Muscle of leg (tissue), 3 donors: ENCODE measurements at regions not wholly inside any gene's neighbourhood (a gene's known extent, or its start where the extent isn't known, plus 50 kb on each side); places are given as distances from the start of the nearest gene placed in this dataset.

Experiments used
- DNase-seq: peaks from one replicate; pipeline ENCODE4 v3.0.0; 2013
- H3K27ac ChIP-seq: one replicate; pipeline ENCODE4 v1.5.1; 2013; ENCODE audit warnings: mild to moderate bottlenecking, low read length, control low read depth
- H3K27me3 ChIP-seq: one replicate; pipeline ENCODE4 v1.6.1; 2013; ENCODE audit warnings: low read length; ENCODE audit not compliant: control insufficient read depth, insufficient read depth
- H3K36me3 ChIP-seq: one replicate; pipeline ENCODE4 v1.6.1; 2013; ENCODE audit warnings: low read length; ENCODE audit not compliant: control insufficient read depth, insufficient read depth
- H3K4me1 ChIP-seq: one replicate; pipeline ENCODE4 v1.6.1; 2013; ENCODE audit warnings: low read length; ENCODE audit not compliant: control insufficient read depth, insufficient read depth
- H3K4me3 ChIP-seq: one replicate; pipeline ENCODE4 v1.5.1; 2013; ENCODE audit warnings: low read length, control low read depth
- H3K9me3 ChIP-seq: replicated peaks from 2 replicates; pipeline ENCODE4 v1.6.1; 2013; ENCODE audit warnings: low read depth, low read length; ENCODE audit not compliant: control insufficient read depth
- WGBS: methylation state at CpG from one replicate; pipeline ENCODE4 v1.1.5; 2013; ENCODE audit warnings: missing lambda C conversion rate; ENCODE audit not compliant: insufficient coverage; 5-methylcytosine and 5-hydroxymethylcytosine counted together

DNA sequence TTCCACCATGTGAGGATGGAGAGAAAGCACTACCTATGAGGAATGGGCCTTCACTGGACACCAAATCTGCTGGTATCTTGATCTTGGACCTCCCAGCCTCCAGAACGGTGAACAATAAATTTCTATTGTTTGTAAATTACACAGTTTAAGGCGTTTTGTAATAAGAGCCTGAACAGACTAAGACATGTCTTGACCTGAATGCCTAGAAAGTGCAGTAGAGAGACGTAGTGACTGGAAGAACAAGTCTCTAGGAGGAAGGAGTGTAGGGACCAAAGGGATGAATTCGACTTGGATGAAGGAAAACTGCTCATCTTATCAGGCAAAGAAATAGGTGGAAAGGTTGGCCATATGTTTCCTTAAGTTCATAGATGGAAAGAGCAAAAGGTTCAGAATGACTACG lies 309.8 kb upstream of the RGMB start:
- Histone ChIP-seq H3K36me3 (no peaks in the 10 kb centered on the region), H3K27ac (no peak overlapping the region), H3K27me3 (no peaks in the 10 kb centered on the region), H3K4me3 (no peak overlapping the region), H3K9me3 (no peaks in the 10 kb centered on the region), H3K4me1 (no peaks in the 10 kb centered on the region)
- no peak for DNase-seq
- WGBS: 91% methylated on average over 5 of the region's 5 CpGs

DNA sequence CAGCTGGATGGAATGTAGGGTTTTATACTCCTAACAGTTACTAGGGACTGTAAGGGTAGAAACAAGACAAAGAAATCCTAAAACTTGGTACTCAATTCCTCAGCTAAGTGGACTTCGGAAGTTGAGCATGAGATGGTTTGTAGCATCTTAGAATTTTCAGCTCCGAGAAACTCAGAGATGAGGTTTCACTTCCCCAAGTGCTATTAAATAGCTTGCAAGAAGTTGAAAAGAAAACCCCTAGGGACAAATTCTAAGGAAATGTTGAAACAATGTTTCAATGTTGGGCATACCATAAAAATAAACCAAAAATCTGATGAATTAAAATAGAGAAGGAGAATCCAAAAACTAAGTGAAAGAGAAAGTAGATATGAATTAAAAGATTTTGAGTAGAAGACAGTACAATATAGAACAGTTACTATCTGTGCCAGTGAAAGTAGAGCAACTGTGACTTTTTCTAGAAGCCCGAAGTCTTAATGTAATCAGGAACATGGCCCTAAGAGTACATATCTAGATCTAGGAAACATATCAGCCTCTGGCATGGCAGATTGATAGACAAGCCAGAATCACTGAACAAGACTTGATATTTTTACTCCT lies 308.6 kb upstream of the RGMB start:
- Histone ChIP-seq H3K27ac (no peak overlapping the region), H3K9me3 (no peaks in the 10 kb centered on the region), H3K27me3 (no peaks in the 10 kb centered on the region), H3K4me1 (no peaks in the 10 kb centered on the region), H3K36me3 (no peaks in the 10 kb centered on the region), H3K4me3 (no peak overlapping the region)
- DNase-seq: no peak
- no CpG with 5 or more reads among the region's 3 CpGs for WGBS

DNA sequence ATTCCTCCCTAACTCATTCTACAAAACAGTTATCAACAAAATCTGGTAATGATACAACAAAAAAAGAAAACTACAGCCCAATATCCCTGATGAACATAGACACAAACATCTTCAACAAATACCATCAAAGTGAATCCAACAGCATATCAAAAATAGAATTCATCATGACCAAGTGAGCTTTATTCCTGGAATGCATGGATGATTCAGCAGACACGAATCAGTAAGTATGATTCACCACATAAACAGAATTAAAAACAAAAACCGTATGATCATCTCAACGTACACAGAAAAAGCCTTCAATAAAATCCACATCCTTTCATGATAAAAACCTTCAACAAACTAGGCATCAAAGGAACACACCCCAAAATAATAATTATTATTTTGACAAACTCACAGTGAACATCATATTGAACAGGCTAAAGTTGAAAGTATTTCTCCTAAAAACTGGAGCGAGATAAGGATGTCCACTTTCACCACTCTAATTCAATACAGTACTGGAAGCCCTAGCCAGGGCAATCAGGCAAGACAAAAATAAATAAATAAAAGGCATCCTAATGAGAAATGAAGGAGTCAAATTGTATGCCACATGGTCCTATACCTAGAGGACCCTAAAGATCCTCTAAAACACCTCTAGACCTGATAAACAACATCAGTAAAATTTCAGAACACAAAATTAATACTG lies 305.1 kb upstream of the RGMB start:
- DNase-seq: no peak
- Histone ChIP-seq H3K36me3 (no peaks in the 10 kb centered on the region), H3K27me3 (no peaks in the 10 kb centered on the region), H3K4me3 (no peak overlapping the region), H3K9me3 (no peaks in the 10 kb centered on the region), H3K4me1 (no peaks in the 10 kb centered on the region), H3K27ac (no peak overlapping the region)
- no CpG with 5 or more reads among the region's 4 CpGs for WGBS

DNA sequence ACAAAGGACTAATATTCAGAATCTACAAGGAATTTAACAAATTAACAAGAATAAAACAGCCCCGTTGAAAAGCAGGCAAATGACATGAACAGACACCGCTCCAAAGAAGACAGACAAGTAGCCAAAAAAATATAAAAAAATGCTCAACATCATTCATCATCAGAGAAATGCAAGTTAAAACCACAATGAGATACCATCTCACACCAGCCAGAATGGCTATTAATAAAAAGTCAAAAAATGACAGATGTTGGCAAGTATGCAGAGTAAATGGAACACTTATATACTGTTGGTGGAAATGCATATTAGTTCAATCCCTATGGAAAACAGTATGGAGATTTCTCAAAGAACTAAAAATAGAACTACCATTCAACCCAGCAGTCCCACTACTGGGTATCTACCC lies 302.7 kb upstream of the RGMB start:
- Histone ChIP-seq H3K36me3 (no peaks in the 10 kb centered on the region), H3K4me3 (no peak overlapping the region), H3K4me1 (peaks cover 3% of the 10 kb centered on the region), H3K9me3 (no peaks in the 10 kb centered on the region), H3K27ac (no peak overlapping the region), H3K27me3 (no peaks in the 10 kb centered on the region)
- DNase-seq: no peak
- no CpG with 5 or more reads among the region's 2 CpGs for WGBS

- no CpG with 5 or more reads among the region's 2 CpGs for WGBS
- Histone ChIP-seq H3K27me3 (no peaks in the 10 kb centered on the region), H3K36me3 (no peaks in the 10 kb centered on the region), H3K9me3 (no peaks in the 10 kb centered on the region), H3K27ac (no peak overlapping the region), H3K4me1 (peaks cover 3% of the 10 kb centered on the region), H3K4me3 (no peak overlapping the region)
- DNase-seq: no peak
Measured at GRCh38 chr5:98471458-98471857, 302.0 kb upstream of the RGMB start.

DNA sequence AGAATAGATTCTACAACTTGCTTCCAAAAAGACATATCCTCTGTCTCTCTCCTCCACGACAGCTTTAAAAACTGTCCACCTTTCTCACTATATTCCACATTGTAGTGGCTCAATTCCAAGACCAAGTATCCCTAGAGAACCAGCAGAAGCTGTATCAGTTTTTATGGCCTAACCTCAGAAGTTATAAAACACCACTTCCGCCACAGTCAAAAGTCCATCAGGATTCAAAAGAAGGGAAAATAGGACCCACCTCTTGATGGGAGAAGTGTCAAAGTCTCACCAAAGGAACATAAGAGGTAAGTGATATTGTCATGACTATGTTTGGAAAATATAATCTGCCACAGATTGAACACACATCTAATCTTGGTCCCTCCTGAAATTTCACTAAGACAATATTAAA lies 299.2 kb upstream of the RGMB start:
- no peak overlapping the region for H3K4me3 ChIP-seq
- no peaks in the 10 kb centered on the region for H3K27me3 ChIP-seq
- no peaks in the 10 kb centered on the region for H3K9me3 ChIP-seq
- no peak for DNase-seq
- no peak overlapping the region for H3K27ac ChIP-seq
- 56% methylated on average over 1 of the region's 2 CpGs for WGBS
- peaks cover 3% of the 10 kb centered on the region for H3K4me1 ChIP-seq
- H3K36me3 ChIP-seq: no peaks in the 10 kb centered on the region

DNA sequence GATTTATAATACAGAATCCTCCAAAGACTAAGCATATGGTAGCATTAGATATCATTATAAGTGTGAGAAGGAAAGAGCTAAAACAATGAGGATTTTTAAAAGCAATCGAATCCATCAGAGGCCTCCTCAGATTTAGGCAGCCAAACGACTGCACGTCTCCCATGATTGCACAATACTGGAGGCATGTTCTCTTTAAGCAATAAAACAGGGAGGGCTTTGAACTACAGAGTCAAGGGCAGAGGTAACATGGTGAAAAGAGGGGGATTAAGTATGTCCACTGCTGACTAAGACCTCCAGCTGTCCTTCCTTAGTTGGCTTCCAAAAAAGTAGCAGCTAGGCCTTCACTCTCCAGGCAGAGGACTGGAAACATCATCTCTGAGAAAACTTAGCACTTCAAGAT lies 298.7 kb upstream of the RGMB start:
- Histone ChIP-seq H3K27ac (no peak overlapping the region), H3K36me3 (no peaks in the 10 kb centered on the region), H3K4me3 (no peak overlapping the region), H3K27me3 (no peaks in the 10 kb centered on the region), H3K9me3 (no peaks in the 10 kb centered on the region), H3K4me1 (peaks cover 3% of the 10 kb centered on the region)
- DNase-seq: peak; percentile 67
- no CpG with 5 or more reads among the region's 3 CpGs for WGBS

DNA sequence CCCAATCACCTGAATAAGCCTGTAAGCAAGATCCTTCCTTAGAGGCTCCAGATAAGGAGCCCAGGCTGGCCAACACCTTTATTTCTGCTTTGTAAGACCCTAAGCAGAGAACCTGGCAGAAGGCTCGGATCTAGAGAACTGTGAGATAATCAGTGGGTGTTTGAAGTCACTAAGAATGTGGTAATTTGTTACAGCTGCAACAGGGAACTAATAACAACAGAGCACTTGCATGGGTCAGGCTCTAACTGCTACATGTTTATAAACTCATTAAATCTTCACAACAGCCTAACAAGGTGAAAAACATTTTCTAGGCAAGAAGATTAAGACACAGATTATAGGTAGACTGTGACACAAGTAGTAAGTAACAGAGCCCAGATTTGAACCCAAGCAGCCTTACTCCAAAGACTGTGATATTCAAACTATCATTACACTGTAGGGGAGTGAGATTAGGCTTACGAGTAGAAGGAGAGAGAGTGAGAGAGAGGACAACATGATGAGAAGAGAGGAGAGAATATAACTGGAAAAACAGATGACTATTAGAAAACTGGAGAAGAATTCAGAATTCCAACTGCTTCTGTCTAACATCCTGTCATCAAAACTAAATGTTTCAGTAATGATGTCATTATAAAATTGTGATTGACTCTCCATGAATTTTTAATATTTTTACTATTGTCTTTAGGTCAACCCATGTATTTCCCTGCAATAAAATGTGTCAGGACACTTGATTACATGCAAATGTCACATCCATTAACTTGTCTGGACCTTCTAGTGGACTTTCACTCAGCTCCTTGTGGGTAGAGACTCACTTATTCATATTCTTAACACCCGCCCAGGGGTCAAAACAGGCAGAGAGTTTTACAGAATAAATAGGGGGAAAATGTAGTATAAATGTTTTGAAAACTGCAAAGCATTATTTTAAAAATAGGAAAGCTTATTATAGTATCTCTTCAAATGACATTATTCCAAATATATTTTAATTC lies 290.9 kb upstream of the RGMB start:
- no peaks in the 10 kb centered on the region for H3K36me3 ChIP-seq
- peak; percentile 42 for DNase-seq

DNA sequence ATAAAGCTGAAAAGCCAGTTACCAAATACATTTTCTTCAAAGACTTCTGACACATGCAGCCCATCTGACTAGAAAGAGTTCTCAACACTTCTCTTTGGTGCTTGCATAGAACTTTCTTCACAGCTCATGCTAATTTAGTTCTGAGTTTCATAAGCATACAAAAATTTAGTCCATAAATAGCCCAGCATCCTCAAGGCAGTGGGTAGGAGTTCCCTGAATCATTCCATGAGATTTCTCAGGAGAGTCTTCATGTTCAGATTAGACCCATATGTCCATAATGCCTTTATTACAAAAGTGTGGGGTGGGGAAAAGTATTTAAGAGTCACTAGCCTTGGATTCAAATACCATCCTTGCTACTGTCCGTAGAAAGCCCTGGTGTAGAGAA lies 290.2 kb upstream of the RGMB start:
- peak; percentile 91 for DNase-seq
- Histone ChIP-seq H3K4me3 (no peak overlapping the region), H3K4me1 (peaks cover 3% of the 10 kb centered on the region), H3K27ac (peak overlapping the region; percentile 60), H3K9me3 (no peaks in the 10 kb centered on the region), H3K36me3 (no peaks in the 10 kb centered on the region), H3K27me3 (no peaks in the 10 kb centered on the region)
- no CpG with 5 or more reads among the region's 1 CpG for WGBS

More for the DNA sequence above, 290.9 kb upstream of the RGMB start:
- Histone ChIP-seq H3K4me1 (peaks cover 3% of the 10 kb centered on the region), H3K9me3 (no peaks in the 10 kb centered on the region), H3K27ac (peak overlapping the region; percentile 60), H3K27me3 (no peaks in the 10 kb centered on the region), H3K4me3 (no peak overlapping the region)
- no CpG with 5 or more reads among the region's 3 CpGs for WGBS

DNA sequence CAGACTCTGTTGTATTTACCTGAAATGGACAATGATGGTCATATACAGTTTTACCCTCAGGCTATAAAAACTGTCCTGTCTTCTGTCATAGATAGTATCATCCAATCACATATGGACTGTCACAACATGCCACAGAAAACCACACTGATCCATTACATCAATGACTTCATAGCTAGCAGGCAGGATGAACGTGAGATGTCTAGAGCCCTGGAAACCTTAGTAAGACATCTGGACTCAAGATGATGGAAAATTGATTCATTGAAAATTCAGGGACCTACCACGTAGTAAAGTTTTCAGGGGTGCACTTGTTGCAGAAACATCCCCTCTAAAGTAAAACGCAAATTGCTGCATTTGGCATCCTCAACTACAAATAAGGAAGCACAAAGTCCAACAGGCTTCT lies 284.4 kb upstream of the RGMB start:
- H3K27ac ChIP-seq: no peak overlapping the region
- H3K4me3 ChIP-seq: no peak overlapping the region
- no peaks in the 10 kb centered on the region for H3K4me1 ChIP-seq
- H3K27me3 ChIP-seq: no peaks in the 10 kb centered on the region
- no peak for DNase-seq
- no peaks in the 10 kb centered on the region for H3K36me3 ChIP-seq
- no peaks in the 10 kb centered on the region for H3K9me3 ChIP-seq
- WGBS: no CpG with 5 or more reads among the region's 3 CpGs
